ENCODE measurements at regions not wholly inside any gene's neighbourhood (a gene's known extent, or its start where the extent isn't known, plus 50 kb on each side); places are given as distances from the start of the nearest gene placed in this dataset.

DNA sequence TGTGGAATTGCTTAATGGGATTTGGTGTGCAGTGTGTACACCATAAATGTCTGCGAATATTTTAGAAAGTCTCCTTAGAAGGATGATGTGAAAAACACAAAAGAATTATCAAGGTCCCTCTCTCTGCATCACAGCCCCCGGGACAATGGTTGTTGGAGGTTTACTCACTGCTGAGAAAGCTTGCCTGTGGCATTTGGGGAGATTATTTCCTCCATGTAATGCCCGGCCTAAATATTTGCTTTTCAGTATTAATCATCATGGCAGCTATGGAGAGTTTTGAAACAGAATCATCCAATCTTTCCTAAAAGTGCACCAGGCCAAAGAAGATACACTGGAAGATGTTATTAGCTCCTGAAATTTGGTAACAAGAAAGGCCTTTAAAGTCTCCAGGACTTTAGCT is 113.8 kb upstream of the ADCY1 start:
- TF ChIP-seq CTCF (IDR thresholded peaks at IDR 0.05) (no peak), POLR2A (IDR thresholded peaks at IDR 0.05) (no peak), EP300 (IDR thresholded peaks at IDR 0.05) (no peak)

Data from ovary (tissue), 3 donors.